GM19239 (cell line): ENCODE measurements at regions not wholly inside any gene's neighbourhood (a gene's known extent, or its start where the extent isn't known, plus 50 kb on each side); places are given as distances from the start of the nearest gene placed in this dataset.
"Not testable (repeated sequence)": the region's sequence is repeated elsewhere in the genome, so short reads cannot be mapped to it uniquely, and the experiment has no call there.

Source experiments
- DNase-seq: peaks from one replicate; pipeline ENCODE4 v3.0.0; 2011; ENCODE audit warnings: low spot score; ENCODE audit not compliant: insufficient read length
- FAIRE-seq: peaks from 2 replicates; lab custom pipeline; 2011; peaks lifted over from hg19 to GRCh38; lab: Jason Lieb, UNC

GRCh38 chr2:231644426-231644825 is 51.8 kb downstream of the TEX44 start:
- no peak for DNase-seq
- FAIRE-seq: no peak

GRCh38 chr2:231646476-231646875 is 53.8 kb downstream of the TEX44 start:
- FAIRE-seq: no peak
- DNase-seq: no peak

- DNase-seq: peak; percentile 41
- FAIRE-seq: peak; percentile 78
Observed at GRCh38 chr2:231648579-231649174, 56.0 kb downstream of the TEX44 start.

GRCh38 chr2:231651561-231651960 is 56.8 kb upstream of the PTMA start:
- not testable (repeated sequence) for FAIRE-seq, DNase-seq

- FAIRE-seq: no peak
- no peak for DNase-seq
Observed at GRCh38 chr2:231655488-231655887, 52.8 kb upstream of the PTMA start.

GRCh38 chr2:231655894-231656293 is 52.4 kb upstream of the PTMA start:
- no peak for FAIRE-seq
- no peak for DNase-seq
